Retinal pigment epithelial cell (primary cell): ENCODE measurements at regions not wholly inside any gene's neighbourhood (a gene's known extent, or its start where the extent isn't known, plus 50 kb on each side); places are given as distances from the start of the nearest gene placed in this dataset.
A peak's percentile ranks its signal among the peaks of the same experiment; 100 is the strongest.

Source experiments
- DNase-seq: peaks from one replicate; pipeline ENCODE4 v3.0.0-alpha.2; 2010; ENCODE audit warnings: low read depth
- H3K4me3 ChIP-seq: 2 replicates; pipeline ENCODE4 v1.5.1; 2011; ENCODE audit warnings: mild to moderate bottlenecking, low read length, control low read depth, moderate library complexity
- TF ChIP-seq, protein P1 (sequence below): conservative IDR thresholded peaks from 2 replicates; pipeline ENCODE4 v1.5.1; 2011; ENCODE audit warnings: low read depth, low read length, control low read depth, inconsistent platforms

- TF ChIP-seq, protein P1, sequence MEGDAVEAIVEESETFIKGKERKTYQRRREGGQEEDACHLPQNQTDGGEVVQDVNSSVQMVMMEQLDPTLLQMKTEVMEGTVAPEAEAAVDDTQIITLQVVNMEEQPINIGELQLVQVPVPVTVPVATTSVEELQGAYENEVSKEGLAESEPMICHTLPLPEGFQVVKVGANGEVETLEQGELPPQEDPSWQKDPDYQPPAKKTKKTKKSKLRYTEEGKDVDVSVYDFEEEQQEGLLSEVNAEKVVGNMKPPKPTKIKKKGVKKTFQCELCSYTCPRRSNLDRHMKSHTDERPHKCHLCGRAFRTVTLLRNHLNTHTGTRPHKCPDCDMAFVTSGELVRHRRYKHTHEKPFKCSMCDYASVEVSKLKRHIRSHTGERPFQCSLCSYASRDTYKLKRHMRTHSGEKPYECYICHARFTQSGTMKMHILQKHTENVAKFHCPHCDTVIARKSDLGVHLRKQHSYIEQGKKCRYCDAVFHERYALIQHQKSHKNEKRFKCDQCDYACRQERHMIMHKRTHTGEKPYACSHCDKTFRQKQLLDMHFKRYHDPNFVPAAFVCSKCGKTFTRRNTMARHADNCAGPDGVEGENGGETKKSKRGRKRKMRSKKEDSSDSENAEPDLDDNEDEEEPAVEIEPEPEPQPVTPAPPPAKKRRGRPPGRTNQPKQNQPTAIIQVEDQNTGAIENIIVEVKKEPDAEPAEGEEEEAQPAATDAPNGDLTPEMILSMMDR, result no peak
These were observed 122.8 kb upstream of the ZNF92 start for GRCh38 chr7:65250697-65251395.

DNA sequence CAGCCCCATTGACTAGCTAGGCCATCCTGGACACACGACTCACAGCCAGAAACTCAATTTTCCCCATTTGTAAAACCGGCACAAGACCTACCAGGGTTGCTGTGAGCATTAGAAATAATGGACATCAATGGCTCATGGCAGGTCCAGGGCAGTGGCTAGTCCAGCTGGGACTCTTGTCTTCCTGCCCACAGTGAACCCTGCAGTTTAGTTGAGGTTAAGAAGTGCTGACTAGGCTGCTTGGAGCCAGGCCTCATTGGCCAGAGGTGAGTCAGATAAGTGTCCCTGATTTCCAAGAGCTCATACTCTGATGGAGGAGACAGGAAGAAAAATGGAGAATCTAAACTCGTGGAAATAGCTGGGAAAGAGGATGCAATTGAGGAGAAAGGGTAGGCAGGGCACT, 123.4 kb upstream of the ZNF92 start:
- no peak overlapping the region for H3K4me3 ChIP-seq
- TF ChIP-seq, protein P1, result no peak
- DNase-seq, result no peak

More at GRCh38 chr7:65250697-65251395, 122.8 kb upstream of the ZNF92 start:
- DNase-seq, result no peak
- H3K4me3 ChIP-seq, result no peak overlapping the region

- no peak for DNase-seq
- H3K4me3 ChIP-seq, result no peak overlapping the region
- TF ChIP-seq, protein P1, result no peak
These were observed 126.2 kb upstream of the ZNF92 start for GRCh38 chr7:65247491-65247890.

DNA sequence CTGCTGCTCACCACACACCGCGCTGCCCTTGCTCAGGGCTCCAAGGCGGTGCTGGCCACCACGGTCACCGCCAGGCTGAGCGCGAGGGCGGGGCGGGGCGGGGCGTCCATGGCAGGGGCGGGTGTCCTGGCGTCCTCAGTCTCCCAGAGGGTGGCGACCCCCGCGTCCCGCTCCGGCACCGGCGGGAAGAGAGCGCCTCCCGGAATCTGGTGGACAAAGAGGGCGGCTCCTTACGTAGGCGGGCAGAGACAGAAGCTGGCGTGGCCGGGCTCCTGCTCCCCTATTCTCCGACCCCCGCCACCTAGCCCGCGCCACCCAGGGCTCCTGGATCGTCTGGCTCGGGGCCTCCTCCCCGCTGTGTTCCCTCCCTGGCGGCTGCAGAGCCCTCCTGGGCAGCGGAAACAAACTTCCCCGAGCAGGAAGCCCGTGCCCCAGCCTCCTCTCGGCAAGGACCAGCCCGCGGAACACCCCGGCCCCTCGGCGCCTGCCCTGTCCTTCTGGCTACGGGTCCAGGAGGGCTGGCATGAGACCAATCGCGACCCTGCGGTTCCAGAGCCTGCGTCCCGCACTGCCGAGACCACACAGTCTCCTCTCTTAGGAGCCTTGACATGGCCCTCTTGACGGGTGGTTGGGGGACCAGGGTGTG, 133.8 kb upstream of the ZNF92 start:
- peak; percentile 4 for DNase-seq
- peak overlapping the region; percentile 64 for H3K4me3 ChIP-seq
- TF ChIP-seq, protein P1, result no peak

- no peak for DNase-seq
- peak overlapping the region; percentile 64 for H3K4me3 ChIP-seq
These were observed 134.3 kb upstream of the ZNF92 start for GRCh38 chr7:65239324-65239706.

DNA sequence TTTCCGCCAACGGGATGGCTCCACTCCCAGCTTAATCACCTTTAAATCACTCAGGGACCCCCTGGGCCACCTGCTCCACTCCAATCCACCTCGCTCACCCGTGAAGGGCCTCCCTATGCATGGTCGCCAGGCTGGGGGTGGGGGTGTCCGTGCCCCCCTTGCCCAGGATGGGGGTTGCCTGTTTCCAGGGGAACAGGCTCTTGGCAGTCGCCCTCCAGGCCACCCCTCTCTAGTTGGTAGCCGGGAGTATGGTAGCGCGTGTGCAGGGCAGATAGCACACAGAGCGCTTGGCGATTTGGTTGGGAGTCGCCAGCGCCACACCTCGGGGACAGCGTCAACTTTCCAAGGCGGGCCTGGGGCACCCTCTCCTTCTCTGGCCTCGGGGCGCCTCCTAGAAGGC, 134.9 kb upstream of the ZNF92 start:
- TF ChIP-seq, protein P1, result no peak
- no peak for DNase-seq

More at GRCh38 chr7:65239324-65239706, 134.3 kb upstream of the ZNF92 start:
- TF ChIP-seq, protein P1, result no peak

GRCh38 chr7:65235586-65235985, 138.1 kb upstream of the ZNF92 start:
- TF ChIP-seq, protein P1, result no peak
- no peak for DNase-seq
- no peak overlapping the region for H3K4me3 ChIP-seq

More for the DNA sequence above, 134.9 kb upstream of the ZNF92 start:
- no peak overlapping the region for H3K4me3 ChIP-seq
